ENCODE measurements at regions not wholly inside any gene's neighbourhood (a gene's known extent, or its start where the extent isn't known, plus 50 kb on each side); places are given as distances from the start of the nearest gene placed in this dataset.
"Not testable (repeated sequence)": the region's sequence is repeated elsewhere in the genome, so short reads cannot be mapped to it uniquely, and the experiment has no call there.

GRCh38 chr7:17063045-17063383 is 181.2 kb upstream of the AGR3 start:
- no peak for DNase-seq (ENCODE audit: missing footprints)
- ATAC-seq, result no peak
- intact Hi-C loops (cut with DNase I), result no loop called here

- no peak for DNase-seq (ENCODE audit: missing footprints)
- ATAC-seq, result no peak
- intact Hi-C loops (cut with DNase I), result no loop called here
Observed at GRCh38 chr7:17067691-17068090, 185.9 kb upstream of the AGR3 start.

GRCh38 chr7:17069146-17069545 is 187.4 kb upstream of the AGR3 start:
- intact Hi-C loops (cut with DNase I), result no loop called here
- no peak for ATAC-seq
- DNase-seq (ENCODE audit: missing footprints), result no peak

- peak; percentile 50 for ATAC-seq
- DNase-seq (ENCODE audit: missing footprints), result no peak
- intact Hi-C loops (cut with DNase I), result no loop called here
Observed at GRCh38 chr7:17070231-17070708, 188.5 kb upstream of the AGR3 start.

- DNase-seq (ENCODE audit: missing footprints), result no peak
- no peak for ATAC-seq
- intact Hi-C loops (cut with DNase I), result no loop called here
Observed at GRCh38 chr7:17071866-17072265, 190.1 kb upstream of the AGR3 start.

GRCh38 chr7:17075601-17076255 is 193.9 kb upstream of the AGR3 start:
- intact Hi-C loops (cut with DNase I), result no loop called here
- DNase-seq (ENCODE audit: missing footprints) (no peak), ATAC-seq (no peak)

GRCh38 chr7:17078298-17078697 is 196.5 kb upstream of the AGR3 start:
- DNase-seq (ENCODE audit: missing footprints) (no peak), ATAC-seq (no peak)
- intact Hi-C loops (cut with DNase I), result no loop called here

GRCh38 chr7:17083392-17084165 is 201.8 kb upstream of the AGR3 start:
- DNase-seq (ENCODE audit: missing footprints) (no peak), ATAC-seq (no peak)
- intact Hi-C loops (cut with DNase I), result no loop called here

GRCh38 chr7:17084166-17084475 is 202.3 kb upstream of the AGR3 start:
- DNase-seq (ENCODE audit: missing footprints) (no peak), ATAC-seq (no peak)
- intact Hi-C loops (cut with DNase I), result no loop called here

GRCh38 chr7:17085186-17085585 is 203.4 kb upstream of the AGR3 start:
- intact Hi-C loops (cut with DNase I), result no loop called here

GRCh38 chr7:17086403-17086802 is 204.6 kb upstream of the AGR3 start:
- intact Hi-C loops (cut with DNase I), result no loop called here
- DNase-seq (ENCODE audit: missing footprints), result no peak
- ATAC-seq, result no peak

More at GRCh38 chr7:17085186-17085585, 203.4 kb upstream of the AGR3 start:
- DNase-seq (ENCODE audit: missing footprints), result no peak
- no peak for ATAC-seq

GRCh38 chr7:17090751-17091150 is 207.7 kb upstream of the AHR start:
- ATAC-seq (no peak), DNase-seq (ENCODE audit: missing footprints) (no peak)
- intact Hi-C loops (cut with DNase I), result no loop called here

- ATAC-seq, result no peak
- intact Hi-C loops (cut with DNase I), result no loop called here
- no peak for DNase-seq (ENCODE audit: missing footprints)
Observed at GRCh38 chr7:17093461-17093860, 205.0 kb upstream of the AHR start.

- no peak for DNase-seq (ENCODE audit: missing footprints)
- intact Hi-C loops (cut with DNase I), result no loop called here
- no peak for ATAC-seq
Observed at GRCh38 chr7:17094963-17095574, 203.4 kb upstream of the AHR start.

- intact Hi-C loops (cut with DNase I), result no loop called here
- DNase-seq (ENCODE audit: missing footprints) (no peak), ATAC-seq (no peak)
Observed at GRCh38 chr7:17095931-17096330, 202.5 kb upstream of the AHR start.

- DNase-seq (ENCODE audit: missing footprints) (no peak), ATAC-seq (no peak)
- intact Hi-C loops (cut with DNase I), result no loop called here
Observed at GRCh38 chr7:17097668-17098297, 200.7 kb upstream of the AHR start.

GRCh38 chr7:17098515-17098914 is 199.9 kb upstream of the AHR start:
- no peak for DNase-seq (ENCODE audit: missing footprints)
- no peak for ATAC-seq
- intact Hi-C loops (cut with DNase I), result no loop called here

- DNase-seq (ENCODE audit: missing footprints) (no peak), ATAC-seq (no peak)
- intact Hi-C loops (cut with DNase I), result no loop called here
Observed at GRCh38 chr7:17099083-17099973, 199.1 kb upstream of the AHR start.

GRCh38 chr7:17099974-17100509 is 198.4 kb upstream of the AHR start:
- ATAC-seq; intact Hi-C loops (cut with DNase I); DNase-seq (ENCODE audit: missing footprints): not testable (repeated sequence)

Measured in Right ventricle myocardium inferior (tissue), 1 donor.